Smooth muscle cell (in vitro differentiated cells): ENCODE measurements at regions not wholly inside any gene's neighbourhood (a gene's known extent, or its start where the extent isn't known, plus 50 kb on each side); places are given as distances from the start of the nearest gene placed in this dataset.

ENCODE experiments used
- DNase-seq: peaks from one replicate; lab custom pipeline; 2025; ENCODE audit not compliant: unreplicated experiment; lab: John Stamatoyannopoulos, UW
- H2AFZ ChIP-seq: fragments of 200-600 bp; sonication (generic); 2 replicates; pipeline ENCODE4 v1.6.0; 2016; ENCODE audit warnings: antibody characterized with exemption, low read depth, mild to moderate bottlenecking
- H3F3A ChIP-seq: fragments of 200-600 bp; sonication (generic); 2 replicates; pipeline ENCODE4 v1.6.0; 2017; ENCODE audit warnings: antibody characterized with exemption, low read depth
- H3K27ac ChIP-seq: fragments of 200-600 bp; sonication (generic); 2 replicates; pipeline ENCODE4 v1.5.1; 2016; ENCODE audit warnings: low read depth, mild to moderate bottlenecking
- H3K27me3 ChIP-seq: fragments of 200-600 bp; sonication (generic); 2 replicates; pipeline ENCODE4 v1.6.1; 2016; ENCODE audit warnings: low read depth, mild to moderate bottlenecking
- H3K36me3 ChIP-seq: fragments of 200-600 bp; sonication (generic); 2 replicates; pipeline ENCODE4 v1.5.1; 2016; ENCODE audit warnings: low read depth
- H3K4me1 ChIP-seq: fragments of 200-600 bp; sonication (generic); 2 replicates; pipeline ENCODE4 v1.5.1; 2016; ENCODE audit warnings: low read depth
- H3K4me2 ChIP-seq: fragments of 200-600 bp; sonication (generic); 2 replicates; pipeline ENCODE4 v1.6.0; 2016; ENCODE audit warnings: mild to moderate bottlenecking
- H3K4me3 ChIP-seq: fragments of 200-600 bp; sonication (generic); 2 replicates; pipeline ENCODE4 v1.5.1; 2016; ENCODE audit warnings: mild to moderate bottlenecking
- H3K79me2 ChIP-seq: fragments of 200-600 bp; sonication (generic); 2 replicates; pipeline ENCODE4 v1.6.0; 2016; ENCODE audit warnings: low read depth, mild to moderate bottlenecking
- H3K9ac ChIP-seq: fragments of 200-600 bp; sonication (generic); 2 replicates; pipeline ENCODE4 v1.6.0; 2016; ENCODE audit warnings: low read depth
- H3K9me3 ChIP-seq: fragments of 200-600 bp; sonication (generic); replicated peaks from 2 replicates; pipeline ENCODE4 v1.5.1; 2016; ENCODE audit warnings: low read depth
- H4K20me1 ChIP-seq: fragments of 200-600 bp; sonication (generic); 2 replicates; pipeline ENCODE4 v1.6.0; 2016; ENCODE audit warnings: low read depth
- CTCF ChIP-seq: fragments of 200-600 bp; sonication (generic); IDR thresholded peaks from 2 replicates; pipeline ENCODE4 v1.5.1; 2017; ENCODE audit warnings: borderline replicate concordance, mild to moderate bottlenecking, antibody characterized with exemption; ENCODE audit not compliant: insufficient read depth, poor library complexity, severe bottlenecking
- whole genome bisulfite sequencing: methylation state at CpG from one replicate; pipeline ENCODE4 v1.1.7; 2016; ENCODE audit warnings: low lambda C conversion rate; 5-methylcytosine and 5-hydroxymethylcytosine counted together

- Histone ChIP-seq H3K4me2 (peak overlapping the region; percentile 47), H3K27ac (peak overlapping the region; percentile 73), H3K4me3 (no peak overlapping the region), H3K9ac (peak overlapping the region; percentile 47), H3K9me3 (no peaks in the 10 kb centered on the region), H3K4me1 (peaks cover 11% of the 10 kb centered on the region), H4K20me1 (no peaks in the 10 kb centered on the region), H3K36me3 (no peaks in the 10 kb centered on the region), H3F3A (peaks cover 6% of the 10 kb centered on the region), H2AFZ (no peak overlapping the region), H3K27me3 (no peaks in the 10 kb centered on the region), H3K79me2 (no peaks in the 10 kb centered on the region)
- DNase-seq, result no peak
- WGBS, result 57% methylated on average over 6 of the region's 6 CpGs
- no peak for TF ChIP-seq CTCF
These were observed 420.7 kb upstream of the CADM1 start for GRCh38 chr11:115924744-115925567.

GRCh38 chr11:115922876-115923275 is 418.7 kb upstream of the CADM1 start:
- H4K20me1 ChIP-seq, result no peaks in the 10 kb centered on the region
- H3F3A ChIP-seq, result no peaks in the 10 kb centered on the region
- no peak overlapping the region for H3K9ac ChIP-seq
- H3K36me3 ChIP-seq, result no peaks in the 10 kb centered on the region
- no peaks in the 10 kb centered on the region for H3K79me2 ChIP-seq
- no peaks in the 10 kb centered on the region for H3K27me3 ChIP-seq
- H3K4me1 ChIP-seq, result peaks cover 13% of the 10 kb centered on the region
- 88% methylated on average over 8 of the region's 8 CpGs for WGBS
- no peak for TF ChIP-seq CTCF
- no peak overlapping the region for H3K4me3 ChIP-seq
- no peaks in the 10 kb centered on the region for H3K9me3 ChIP-seq
- H2AFZ ChIP-seq, result no peak overlapping the region
- H3K27ac ChIP-seq, result no peak overlapping the region
- no peak overlapping the region for H3K4me2 ChIP-seq
- DNase-seq, result no peak

GRCh38 chr11:115921986-115922385 is 417.8 kb upstream of the CADM1 start:
- 98% methylated on average over 2 of the region's 2 CpGs for WGBS
- no peaks in the 10 kb centered on the region for H3K27me3 ChIP-seq

More at GRCh38 chr11:115921986-115922385, 417.8 kb upstream of the CADM1 start:
- Histone ChIP-seq H3K9ac (no peak overlapping the region), H4K20me1 (no peaks in the 10 kb centered on the region), H3K4me3 (no peak overlapping the region), H3F3A (no peaks in the 10 kb centered on the region), H3K4me1 (peaks cover 11% of the 10 kb centered on the region), H2AFZ (no peak overlapping the region), H3K9me3 (no peaks in the 10 kb centered on the region), H3K79me2 (no peaks in the 10 kb centered on the region), H3K4me2 (no peak overlapping the region), H3K36me3 (no peaks in the 10 kb centered on the region), H3K27ac (no peak overlapping the region)
- no peak for DNase-seq
- TF ChIP-seq CTCF, result no peak
